HG03280 (cell line): ENCODE measurements at regions not wholly inside any gene's neighbourhood (a gene's known extent, or its start where the extent isn't known, plus 50 kb on each side); places are given as distances from the start of the nearest gene placed in this dataset.

Experiments
- ATAC-seq: cut with Tn5 transposase; IDR thresholded peaks from one replicate; pipeline ENCODE4 v1.9.1; 2021; ENCODE audit warnings: mild to moderate bottlenecking, moderate library complexity; ENCODE audit not compliant: unreplicated experiment

GRCh38 chr13:89916551-89916950 is 1430.9 kb upstream of the MIR17HG start:
- no peak for ATAC-seq

- no peak for ATAC-seq
Measured at GRCh38 chr13:89920461-89920860, 1427.0 kb upstream of the MIR17HG start.

- ATAC-seq = no peak
Measured at GRCh38 chr13:89923052-89923451, 1424.4 kb upstream of the MIR17HG start.

GRCh38 chr13:89923736-89924135 is 1423.8 kb upstream of the MIR17HG start:
- no peak for ATAC-seq

GRCh38 chr13:89925107-89925506 is 1422.4 kb upstream of the MIR17HG start:
- ATAC-seq = no peak

- no peak for ATAC-seq
Measured at GRCh38 chr13:89930861-89931260, 1416.6 kb upstream of the MIR17HG start.

GRCh38 chr13:89932902-89933301 is 1414.6 kb upstream of the MIR17HG start:
- no peak for ATAC-seq

- no peak for ATAC-seq
Measured at GRCh38 chr13:89936256-89936655, 1411.2 kb upstream of the MIR17HG start.

GRCh38 chr13:89937420-89937819 is 1410.1 kb upstream of the MIR17HG start:
- no peak for ATAC-seq

GRCh38 chr13:89940383-89940782 is 1407.1 kb upstream of the MIR17HG start:
- ATAC-seq = no peak

GRCh38 chr13:89943139-89943538 is 1404.3 kb upstream of the MIR17HG start:
- no peak for ATAC-seq

- ATAC-seq = no peak
Measured at GRCh38 chr13:89950225-89950624, 1397.3 kb upstream of the MIR17HG start.

- no peak for ATAC-seq
Measured at GRCh38 chr13:89951341-89951740, 1396.1 kb upstream of the MIR17HG start.

- no peak for ATAC-seq
Measured at GRCh38 chr13:89953581-89953980, 1393.9 kb upstream of the MIR17HG start.

GRCh38 chr13:89955773-89956172 is 1391.7 kb upstream of the MIR17HG start:
- no peak for ATAC-seq

GRCh38 chr13:89959074-89959473 is 1388.4 kb upstream of the MIR17HG start:
- ATAC-seq = no peak

GRCh38 chr13:89965252-89965651 is 1382.2 kb upstream of the MIR17HG start:
- no peak for ATAC-seq

GRCh38 chr13:89966524-89966923 is 1381.0 kb upstream of the MIR17HG start:
- ATAC-seq = no peak

- no peak for ATAC-seq
Measured at GRCh38 chr13:89967701-89968100, 1379.8 kb upstream of the MIR17HG start.

- no peak for ATAC-seq
Measured at GRCh38 chr13:89968470-89968869, 1379.0 kb upstream of the MIR17HG start.

GRCh38 chr13:89970353-89970709 is 1377.2 kb upstream of the MIR17HG start:
- no peak for ATAC-seq

GRCh38 chr13:89977203-89977602 is 1370.3 kb upstream of the MIR17HG start:
- no peak for ATAC-seq

GRCh38 chr13:89980896-89981295 is 1366.6 kb upstream of the MIR17HG start:
- ATAC-seq = no peak
